Stimulated activated naive CD8-positive, alpha-beta T cell treated with anti-CD3 and anti-CD28 coated beads, Interleukin-15, Interleukin-2, amounts not matched to agents 100 ng/mL and 50 ng/mL, for 24 hours (primary cell): ENCODE measurements at regions not wholly inside any gene's neighbourhood (a gene's known extent, or its start where the extent isn't known, plus 50 kb on each side); places are given as distances from the start of the nearest gene placed in this dataset.

Experiments used
- H3K27ac Mint-ChIP-seq: one replicate; pipeline ENCODE4 v1.8.0; 2021; ENCODE audit warnings: mild to moderate bottlenecking, mixed read lengths
- H3K27me3 Mint-ChIP-seq: one replicate; pipeline ENCODE4 v1.8.0; 2021; ENCODE audit warnings: mixed read lengths
- H3K36me3 Mint-ChIP-seq: one replicate; pipeline ENCODE4 v1.8.0; 2021; ENCODE audit warnings: low read depth, mixed read lengths
- H3K4me1 Mint-ChIP-seq: one replicate; pipeline ENCODE4 v1.8.0; 2021; ENCODE audit warnings: low read depth, mixed read lengths
- H3K4me3 Mint-ChIP-seq: one replicate; pipeline ENCODE4 v1.8.0; 2021; ENCODE audit warnings: mild to moderate bottlenecking, mixed read lengths
- H3K9me3 Mint-ChIP-seq: one replicate; pipeline ENCODE4 v1.8.0; 2021; ENCODE audit warnings: mixed read lengths

- Mint-ChIP-seq H3K4me3 (no peak overlapping the region), H3K9me3 (no peaks in the 10 kb centered on the region), H3K27ac (no peak overlapping the region), H3K4me1 (no peaks in the 10 kb centered on the region), H3K27me3 (no peaks in the 10 kb centered on the region), H3K36me3 (no peaks in the 10 kb centered on the region)
Observed at GRCh38 chr10:78286186-78286585, 252.5 kb downstream of the RPS24 start.

- H3K9me3 Mint-ChIP-seq, result no peaks in the 10 kb centered on the region
- H3K27me3 Mint-ChIP-seq, result no peaks in the 10 kb centered on the region
- no peaks in the 10 kb centered on the region for H3K4me1 Mint-ChIP-seq
- H3K27ac Mint-ChIP-seq, result no peak overlapping the region
- H3K36me3 Mint-ChIP-seq, result no peaks in the 10 kb centered on the region
- H3K4me3 Mint-ChIP-seq, result no peak overlapping the region
Observed at GRCh38 chr10:78286668-78287067, 253.0 kb downstream of the RPS24 start.

- Mint-ChIP-seq H3K27me3 (no peaks in the 10 kb centered on the region), H3K36me3 (no peaks in the 10 kb centered on the region), H3K9me3 (no peaks in the 10 kb centered on the region), H3K27ac (no peak overlapping the region), H3K4me1 (no peaks in the 10 kb centered on the region), H3K4me3 (no peak overlapping the region)
Observed at GRCh38 chr10:78287618-78288017, 254.0 kb downstream of the RPS24 start.

- no peak overlapping the region for H3K27ac Mint-ChIP-seq
- H3K36me3 Mint-ChIP-seq, result no peaks in the 10 kb centered on the region
- H3K9me3 Mint-ChIP-seq, result no peaks in the 10 kb centered on the region
- H3K27me3 Mint-ChIP-seq, result no peaks in the 10 kb centered on the region
- H3K4me1 Mint-ChIP-seq, result no peaks in the 10 kb centered on the region
- H3K4me3 Mint-ChIP-seq, result no peak overlapping the region
Observed at GRCh38 chr10:78288663-78289062, 255.0 kb downstream of the RPS24 start.

- Mint-ChIP-seq H3K27me3 (no peaks in the 10 kb centered on the region), H3K4me3 (no peak overlapping the region), H3K4me1 (no peaks in the 10 kb centered on the region), H3K27ac (no peak overlapping the region), H3K9me3 (no peaks in the 10 kb centered on the region), H3K36me3 (no peaks in the 10 kb centered on the region)
Observed at GRCh38 chr10:78290131-78290750, 256.6 kb downstream of the RPS24 start.

- Mint-ChIP-seq H3K4me3 (no peak overlapping the region), H3K27me3 (no peaks in the 10 kb centered on the region), H3K27ac (no peak overlapping the region), H3K9me3 (no peaks in the 10 kb centered on the region), H3K36me3 (no peaks in the 10 kb centered on the region), H3K4me1 (peaks cover 3% of the 10 kb centered on the region)
Observed at GRCh38 chr10:78291722-78292121, 258.1 kb downstream of the RPS24 start.

GRCh38 chr10:78292250-78292981 lies 258.8 kb downstream of the RPS24 start:
- Mint-ChIP-seq H3K9me3 (no peaks in the 10 kb centered on the region), H3K27me3 (no peaks in the 10 kb centered on the region), H3K27ac (no peak overlapping the region), H3K4me3 (no peak overlapping the region), H3K4me1 (peaks cover 6% of the 10 kb centered on the region), H3K36me3 (no peaks in the 10 kb centered on the region)

- H3K27ac Mint-ChIP-seq, result no peak overlapping the region
- no peaks in the 10 kb centered on the region for H3K36me3 Mint-ChIP-seq
- H3K4me3 Mint-ChIP-seq, result no peak overlapping the region
- H3K4me1 Mint-ChIP-seq, result peaks cover 6% of the 10 kb centered on the region
- H3K9me3 Mint-ChIP-seq, result no peaks in the 10 kb centered on the region
- no peaks in the 10 kb centered on the region for H3K27me3 Mint-ChIP-seq
Observed at GRCh38 chr10:78292982-78293865, 259.6 kb downstream of the RPS24 start.

GRCh38 chr10:78295242-78295641 lies 261.6 kb downstream of the RPS24 start:
- Mint-ChIP-seq H3K4me3 (no peak overlapping the region), H3K27ac (no peak overlapping the region), H3K4me1 (peaks cover 14% of the 10 kb centered on the region), H3K36me3 (no peaks in the 10 kb centered on the region), H3K27me3 (no peaks in the 10 kb centered on the region), H3K9me3 (no peaks in the 10 kb centered on the region)

GRCh38 chr10:78296785-78297184 lies 263.1 kb downstream of the RPS24 start:
- Mint-ChIP-seq H3K27ac (no peak overlapping the region), H3K27me3 (no peaks in the 10 kb centered on the region), H3K9me3 (peaks cover 4% of the 10 kb centered on the region), H3K36me3 (no peaks in the 10 kb centered on the region), H3K4me1 (peaks cover 17% of the 10 kb centered on the region), H3K4me3 (no peak overlapping the region)

- H3K27ac Mint-ChIP-seq, result no peak overlapping the region
- no peaks in the 10 kb centered on the region for H3K27me3 Mint-ChIP-seq
- H3K4me1 Mint-ChIP-seq, result peaks cover 28% of the 10 kb centered on the region
- H3K36me3 Mint-ChIP-seq, result no peaks in the 10 kb centered on the region
- H3K9me3 Mint-ChIP-seq, result peaks cover 4% of the 10 kb centered on the region
- no peak overlapping the region for H3K4me3 Mint-ChIP-seq
Observed at GRCh38 chr10:78297997-78298396, 264.3 kb downstream of the RPS24 start.

GRCh38 chr10:78298835-78299234 lies 265.2 kb downstream of the RPS24 start:
- Mint-ChIP-seq H3K27me3 (no peaks in the 10 kb centered on the region), H3K36me3 (no peaks in the 10 kb centered on the region), H3K27ac (no peak overlapping the region), H3K9me3 (peaks cover 4% of the 10 kb centered on the region), H3K4me3 (no peak overlapping the region), H3K4me1 (peaks cover 32% of the 10 kb centered on the region)

GRCh38 chr10:78299851-78300468 lies 266.3 kb downstream of the RPS24 start:
- Mint-ChIP-seq H3K36me3 (no peaks in the 10 kb centered on the region), H3K27me3 (no peaks in the 10 kb centered on the region), H3K4me3 (no peak overlapping the region), H3K27ac (peak overlapping the region; percentile 21), H3K9me3 (peaks cover 4% of the 10 kb centered on the region), H3K4me1 (peaks cover 32% of the 10 kb centered on the region)

GRCh38 chr10:78300526-78300925 lies 266.9 kb downstream of the RPS24 start:
- Mint-ChIP-seq H3K36me3 (no peaks in the 10 kb centered on the region), H3K4me3 (no peak overlapping the region), H3K27ac (no peak overlapping the region), H3K27me3 (no peaks in the 10 kb centered on the region), H3K9me3 (peaks cover 4% of the 10 kb centered on the region), H3K4me1 (peaks cover 32% of the 10 kb centered on the region)

- Mint-ChIP-seq H3K4me1 (peaks cover 31% of the 10 kb centered on the region), H3K27ac (no peak overlapping the region), H3K36me3 (no peaks in the 10 kb centered on the region), H3K9me3 (peaks cover 4% of the 10 kb centered on the region), H3K27me3 (peaks cover 2% of the 10 kb centered on the region), H3K4me3 (no peak overlapping the region)
Observed at GRCh38 chr10:78301481-78301880, 267.8 kb downstream of the RPS24 start.
